ENCODE measurements at regions not wholly inside any gene's neighbourhood (a gene's known extent, or its start where the extent isn't known, plus 50 kb on each side); places are given as distances from the start of the nearest gene placed in this dataset.
"Not testable (repeated sequence)": the region's sequence is repeated elsewhere in the genome, so short reads cannot be mapped to it uniquely, and the experiment has no call there.

GRCh38 chr2:128519028-128519427, 200.4 kb upstream of the HS6ST1 start:
- not testable (repeated sequence) for TF ChIP-seq CTCF (IDR thresholded peaks at IDR 0.05; ENCODE audit: poor library complexity); EZH2phosphoT487 (IDR thresholded peaks at IDR 0.05; ENCODE audit: low read depth, severe bottlenecking, unreplicated experiment); EZH2 (IDR thresholded peaks at IDR 0.05; ENCODE audit: borderline replicate concordance)
